HEK293 (cell line): ENCODE measurements at regions not wholly inside any gene's neighbourhood (a gene's known extent, or its start where the extent isn't known, plus 50 kb on each side); places are given as distances from the start of the nearest gene placed in this dataset.

Experiments used
- GLIS1 ChIP-seq: fragments of 450-650 bp; formaldehyde crosslinking; IDR thresholded peaks from 2 replicates; pipeline ENCODE4 v1.5.1; 2016; ENCODE audit warnings: missing biosample characterization, missing genetic modification characterization
- MYNN ChIP-seq: fragments of 450-650 bp; formaldehyde crosslinking; IDR thresholded peaks from 2 replicates; pipeline ENCODE4 v1.5.1; 2016; ENCODE audit warnings: missing biosample characterization, missing genetic modification characterization, borderline replicate concordance
- OVOL3 ChIP-seq: fragments of 450-650 bp; formaldehyde crosslinking; IDR thresholded peaks from 2 replicates; pipeline ENCODE4 v1.5.1; 2016; ENCODE audit warnings: missing biosample characterization, missing genetic modification characterization
- TCF7L2 ChIP-seq: IDR thresholded peaks from 2 replicates; pipeline ENCODE4 v1.6.1; 2011; ENCODE audit warnings: low read depth, mild to moderate bottlenecking, inconsistent platforms, low read length, moderate library complexity, borderline replicate concordance
- YY2 ChIP-seq: fragments of 450-650 bp; formaldehyde crosslinking; IDR thresholded peaks from 2 replicates; pipeline ENCODE4 v1.5.1; 2016; ENCODE audit warnings: missing biosample characterization, missing genetic modification characterization
- ZBTB8A ChIP-seq: fragments of 450-650 bp; formaldehyde crosslinking; IDR thresholded peaks from 2 replicates; pipeline ENCODE4 v1.5.1; 2016; ENCODE audit warnings: missing biosample characterization, missing genetic modification characterization
- ZIC2 ChIP-seq: fragments of 450-650 bp; formaldehyde crosslinking; IDR thresholded peaks from 2 replicates; pipeline ENCODE4 v1.5.1; 2016; ENCODE audit warnings: missing biosample characterization, missing genetic modification characterization
- ZNF133 ChIP-seq: fragments of 450-650 bp; formaldehyde crosslinking; IDR thresholded peaks from 2 replicates; pipeline ENCODE4 v1.5.1; 2016; ENCODE audit warnings: missing biosample characterization, missing genetic modification characterization
- ZNF23 ChIP-seq: fragments of 450-650 bp; formaldehyde crosslinking; IDR thresholded peaks from 2 replicates; pipeline ENCODE4 v1.5.1; 2016; ENCODE audit warnings: missing biosample characterization, missing genetic modification characterization, borderline replicate concordance
- ZNF280D ChIP-seq: fragments of 450-650 bp; formaldehyde crosslinking; IDR thresholded peaks from 2 replicates; pipeline ENCODE4 v1.5.1; 2016; ENCODE audit warnings: missing biosample characterization, missing genetic modification characterization
- ZNF514 ChIP-seq: fragments of 450-650 bp; formaldehyde crosslinking; IDR thresholded peaks from 2 replicates; pipeline ENCODE4 v1.5.1; 2016; ENCODE audit warnings: missing biosample characterization, missing genetic modification characterization
- ZNF530 ChIP-seq: fragments of 450-650 bp; formaldehyde crosslinking; IDR thresholded peaks from 2 replicates; pipeline ENCODE4 v1.5.1; 2016; ENCODE audit warnings: low read depth, missing biosample characterization, missing genetic modification characterization
- TF ChIP-seq, protein P1 (sequence below): fragments of 450-650 bp; formaldehyde crosslinking; IDR thresholded peaks from 2 replicates; pipeline ENCODE4 v1.5.1; 2016; ENCODE audit warnings: missing biosample characterization, missing genetic modification characterization

- no peak for TF ChIP-seq ZNF23 (tag by site-specific recombination)
- no peak for TF ChIP-seq ZNF133 (tag by site-specific recombination)
- TF ChIP-seq, protein P1, sequence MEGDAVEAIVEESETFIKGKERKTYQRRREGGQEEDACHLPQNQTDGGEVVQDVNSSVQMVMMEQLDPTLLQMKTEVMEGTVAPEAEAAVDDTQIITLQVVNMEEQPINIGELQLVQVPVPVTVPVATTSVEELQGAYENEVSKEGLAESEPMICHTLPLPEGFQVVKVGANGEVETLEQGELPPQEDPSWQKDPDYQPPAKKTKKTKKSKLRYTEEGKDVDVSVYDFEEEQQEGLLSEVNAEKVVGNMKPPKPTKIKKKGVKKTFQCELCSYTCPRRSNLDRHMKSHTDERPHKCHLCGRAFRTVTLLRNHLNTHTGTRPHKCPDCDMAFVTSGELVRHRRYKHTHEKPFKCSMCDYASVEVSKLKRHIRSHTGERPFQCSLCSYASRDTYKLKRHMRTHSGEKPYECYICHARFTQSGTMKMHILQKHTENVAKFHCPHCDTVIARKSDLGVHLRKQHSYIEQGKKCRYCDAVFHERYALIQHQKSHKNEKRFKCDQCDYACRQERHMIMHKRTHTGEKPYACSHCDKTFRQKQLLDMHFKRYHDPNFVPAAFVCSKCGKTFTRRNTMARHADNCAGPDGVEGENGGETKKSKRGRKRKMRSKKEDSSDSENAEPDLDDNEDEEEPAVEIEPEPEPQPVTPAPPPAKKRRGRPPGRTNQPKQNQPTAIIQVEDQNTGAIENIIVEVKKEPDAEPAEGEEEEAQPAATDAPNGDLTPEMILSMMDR (tag by site-specific recombination) = no peak
- no peak for TF ChIP-seq YY2 (tag by site-specific recombination)
- no peak for TF ChIP-seq ZIC2
- TF ChIP-seq OVOL3 (tag by site-specific recombination) = no peak
- TF ChIP-seq ZNF530 (tag by site-specific recombination) = no peak
- no peak for TF ChIP-seq TCF7L2
- TF ChIP-seq ZBTB8A (tag by site-specific recombination) = no peak
- no peak for TF ChIP-seq ZNF514 (tag by site-specific recombination)
- TF ChIP-seq MYNN (tag by site-specific recombination) = no peak
- TF ChIP-seq ZNF280D (tag by site-specific recombination) = no peak
- TF ChIP-seq GLIS1 (tag by site-specific recombination) = peak; percentile 93
Observed at GRCh38 chr15:66876421-66876730, 174.3 kb downstream of the SMAD6 start.
